ENCODE measurements at regions not wholly inside any gene's neighbourhood (a gene's known extent, or its start where the extent isn't known, plus 50 kb on each side); places are given as distances from the start of the nearest gene placed in this dataset.
"Not testable (repeated sequence)": the region's sequence is repeated elsewhere in the genome, so short reads cannot be mapped to it uniquely, and the experiment has no call there.

DNA sequence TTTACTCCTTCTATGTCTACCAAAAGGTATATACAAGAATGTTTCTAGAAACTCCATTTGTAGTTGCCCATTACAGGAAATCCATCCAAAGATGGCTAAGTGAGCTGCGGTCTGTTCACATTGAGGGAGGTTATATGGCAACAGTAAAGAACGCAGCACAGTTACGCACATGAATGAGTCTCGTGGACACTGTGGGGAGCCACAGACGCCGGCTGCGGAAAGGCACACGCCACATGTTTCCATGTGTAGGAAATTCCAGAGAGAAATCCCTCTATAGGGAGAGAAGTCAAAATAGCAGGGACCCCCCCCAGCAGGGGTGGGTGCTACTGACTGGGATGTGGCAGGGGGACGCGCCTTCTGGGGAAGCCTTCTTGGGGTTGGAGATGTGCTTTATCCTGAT is 139.0 kb upstream of the NCOR2 start:
- DNase-seq (ENCODE audit: low spot score): no peak

DNA sequence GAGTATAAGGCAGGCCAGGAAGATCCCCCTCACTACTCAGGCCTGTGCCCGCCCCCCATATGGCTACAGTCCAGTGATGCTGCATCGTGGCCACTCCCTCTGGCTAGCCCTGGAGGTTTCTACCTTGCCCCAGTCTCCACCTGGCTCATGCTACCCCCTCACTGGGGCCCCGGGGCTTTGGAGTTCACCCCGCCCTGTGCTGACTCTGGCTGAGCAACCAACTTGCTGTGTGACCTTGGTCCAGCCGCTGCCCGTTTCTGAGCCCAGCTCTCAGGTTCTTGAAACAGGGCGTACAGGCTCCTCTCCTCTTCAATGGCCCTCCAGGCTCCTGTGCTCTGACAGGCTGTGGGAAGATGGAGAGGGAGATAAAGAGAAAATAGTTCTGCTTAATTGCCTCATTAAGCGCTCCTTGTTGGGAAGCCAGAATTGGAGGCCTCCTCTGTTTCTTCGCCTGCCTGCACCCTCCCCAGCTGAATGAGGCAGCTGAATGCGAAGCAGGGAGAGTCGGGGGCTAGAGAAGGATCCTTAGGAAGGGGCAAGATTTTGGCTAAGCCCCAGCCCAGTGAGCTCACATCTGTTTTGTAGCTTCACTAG is 138.2 kb upstream of the NCOR2 start:
- DNase-seq (ENCODE audit: low spot score): no peak

DNA sequence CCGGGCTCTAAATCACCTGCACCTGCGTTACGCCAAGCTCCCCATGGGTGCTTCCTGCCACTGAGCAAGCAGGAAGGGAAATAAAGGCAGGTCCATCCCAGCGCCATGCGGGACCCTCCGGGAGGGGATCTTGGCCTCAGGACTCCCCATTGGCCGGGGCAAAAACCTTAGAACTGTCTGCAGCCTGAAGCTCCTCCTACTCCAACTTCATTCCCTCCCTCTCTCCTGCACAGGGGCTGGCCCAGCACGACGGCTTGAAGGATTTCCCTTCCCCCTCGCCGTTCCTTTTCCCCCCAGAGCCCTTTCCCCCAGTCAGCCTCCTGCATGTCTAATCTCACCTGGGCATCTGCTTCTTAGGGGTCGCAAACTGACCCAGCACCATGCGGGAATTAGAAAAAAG is 137.2 kb upstream of the NCOR2 start:
- DNase-seq (ENCODE audit: low spot score): no peak

DNA sequence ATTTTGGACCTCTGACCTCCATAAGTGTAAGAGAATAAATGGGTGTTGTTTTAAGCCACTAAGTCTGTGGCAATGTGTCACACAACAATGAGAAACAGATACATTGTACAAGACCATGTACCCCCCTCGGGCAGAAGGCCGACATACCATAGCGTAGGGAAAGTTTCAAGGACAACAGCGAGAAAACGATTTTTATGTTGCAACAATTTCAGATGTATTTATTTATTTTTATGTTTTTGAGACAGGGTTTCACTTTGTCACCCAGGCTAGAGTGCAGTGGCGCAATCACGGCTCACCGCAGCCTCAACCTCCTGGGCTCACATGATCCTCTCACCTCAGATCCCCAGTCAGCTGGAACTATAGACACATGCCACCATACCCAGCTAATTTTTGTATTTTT is 136.4 kb upstream of the NCOR2 start:
- no peak for DNase-seq (ENCODE audit: low spot score)

DNA sequence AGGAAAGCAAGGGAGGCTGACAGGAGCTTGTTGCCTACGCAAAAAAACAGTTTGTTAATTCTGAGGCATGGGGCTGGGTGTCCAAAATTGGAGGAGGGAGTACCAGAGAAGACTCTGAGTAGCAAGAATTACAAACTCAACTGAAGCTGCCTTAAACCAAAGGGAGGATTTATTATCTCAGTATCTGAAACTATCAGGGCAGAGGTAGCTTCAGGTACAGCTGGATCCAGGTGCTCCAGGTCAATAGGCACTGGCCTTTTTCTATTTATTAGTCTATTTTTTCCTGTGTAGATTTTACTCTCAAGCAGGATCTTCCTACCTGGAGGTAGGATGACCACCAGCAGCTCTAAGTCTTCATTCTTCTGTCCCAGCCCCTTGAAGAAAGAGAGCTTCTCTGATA is 135.3 kb upstream of the NCOR2 start:
- no peak for DNase-seq (ENCODE audit: low spot score)

DNA sequence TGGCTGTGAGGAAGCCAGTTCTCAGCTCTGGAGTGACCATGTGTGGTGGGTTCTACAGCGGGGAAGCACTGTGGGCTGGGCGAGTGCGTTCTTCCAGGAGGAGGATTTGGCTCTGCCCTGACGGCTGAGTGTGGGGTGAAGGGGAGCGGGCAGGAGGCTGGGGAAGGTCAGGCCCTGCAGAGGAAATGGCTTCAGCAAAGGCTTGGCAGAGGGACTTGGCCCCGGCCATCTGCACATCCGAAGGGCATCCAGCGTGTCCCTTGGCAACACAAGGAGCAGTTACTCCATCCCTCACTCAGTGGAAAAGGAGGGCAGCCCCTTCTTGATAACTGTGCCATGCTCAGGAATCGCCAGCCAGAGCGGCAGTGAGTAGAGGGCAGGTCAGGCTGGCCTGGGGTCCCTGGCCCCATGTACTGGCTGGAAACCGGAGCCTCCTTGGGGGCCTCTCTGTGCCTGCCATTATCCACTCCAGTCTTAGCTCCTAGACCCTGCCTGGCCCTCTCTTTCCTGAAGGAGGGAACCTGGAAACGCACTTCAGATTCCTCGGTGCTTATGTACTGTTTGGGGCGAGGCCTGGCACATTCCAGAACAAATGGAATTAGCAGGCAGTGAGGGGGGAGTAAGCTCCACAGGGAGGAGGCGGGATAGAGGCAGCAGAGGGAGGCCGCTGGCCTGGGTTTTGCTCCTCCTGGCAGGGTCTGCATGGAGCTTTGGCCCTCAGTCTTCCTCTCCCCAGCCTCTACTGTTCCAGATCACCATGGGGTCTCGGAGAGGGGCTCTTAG is 133.6 kb upstream of the NCOR2 start:
- DNase-seq (ENCODE audit: low spot score): peak; percentile 90

DNA sequence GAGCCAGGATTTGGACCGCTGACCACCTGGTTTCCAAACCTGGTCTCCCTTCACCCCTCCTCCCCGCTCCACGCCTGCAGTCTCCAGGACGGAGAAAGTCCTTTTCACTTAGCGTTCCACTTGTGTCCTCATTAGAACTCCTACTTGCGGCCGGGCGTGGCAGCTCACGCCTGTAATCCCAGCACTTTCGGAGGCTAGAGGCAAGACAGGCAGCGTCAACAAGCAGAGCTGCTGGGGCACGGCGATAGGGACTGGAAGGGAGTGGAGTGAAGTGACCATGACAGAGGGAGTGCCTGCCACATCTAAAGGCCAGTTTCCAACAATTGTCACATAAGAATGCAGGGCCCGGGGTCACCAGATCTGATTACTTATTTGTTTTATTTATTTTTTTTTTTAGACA is 132.5 kb upstream of the NCOR2 start:
- DNase-seq (ENCODE audit: low spot score): no peak

DNA sequence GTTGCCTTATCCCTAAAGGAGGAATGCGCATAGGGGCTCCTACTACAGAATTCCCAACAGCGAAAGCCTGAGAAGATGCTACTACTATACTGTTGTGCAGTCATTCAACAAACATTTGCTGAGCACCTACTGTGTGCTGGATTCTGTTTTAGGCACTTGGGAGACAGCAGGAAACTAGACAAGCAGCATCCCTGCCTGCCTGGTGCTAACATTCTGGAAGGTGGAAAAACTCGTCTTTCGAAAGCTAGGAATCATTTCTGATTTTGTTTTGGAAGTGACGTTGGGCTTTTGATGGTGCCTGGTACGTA is 131.5 kb upstream of the NCOR2 start:
- no peak for DNase-seq (ENCODE audit: low spot score)

DNA sequence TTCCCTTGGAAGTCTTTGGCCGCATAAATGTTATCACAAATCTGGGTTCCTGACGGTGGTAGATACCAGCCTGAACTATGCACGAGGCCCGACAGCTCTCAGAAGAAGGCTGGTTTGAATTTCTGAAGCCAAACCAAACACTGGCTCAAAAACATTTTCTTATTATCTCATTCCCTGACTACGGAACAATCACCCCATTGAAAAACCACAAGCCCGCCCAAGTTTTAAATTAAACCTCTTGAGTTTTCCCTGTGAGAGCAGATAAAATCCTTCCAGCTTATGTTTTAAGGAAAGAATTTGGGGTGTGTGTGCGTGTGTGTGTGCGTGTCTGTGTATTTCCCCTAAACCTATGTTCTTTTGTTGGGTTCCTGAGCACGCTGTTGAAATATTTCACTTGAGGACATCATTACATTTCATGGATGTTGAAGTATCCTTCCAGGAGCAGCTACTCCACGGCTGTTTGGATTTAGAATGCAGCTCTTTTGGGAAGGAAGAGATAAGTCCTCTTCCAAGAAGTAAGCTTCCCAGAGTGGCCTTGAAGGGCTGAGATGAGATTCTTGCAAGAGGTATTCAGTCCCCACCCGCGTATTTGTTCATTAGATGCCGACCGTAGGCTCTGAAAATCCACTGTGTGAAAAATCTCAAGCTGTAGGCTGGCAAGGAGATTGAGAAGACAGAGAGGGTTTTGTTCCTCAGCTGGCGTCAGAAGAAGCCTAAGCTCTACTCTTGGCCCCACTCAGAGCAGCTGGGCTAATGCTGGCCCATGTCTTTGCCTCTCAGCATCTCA is 131.0 kb upstream of the NCOR2 start:
- DNase-seq (ENCODE audit: low spot score): peak; percentile 65

DNA sequence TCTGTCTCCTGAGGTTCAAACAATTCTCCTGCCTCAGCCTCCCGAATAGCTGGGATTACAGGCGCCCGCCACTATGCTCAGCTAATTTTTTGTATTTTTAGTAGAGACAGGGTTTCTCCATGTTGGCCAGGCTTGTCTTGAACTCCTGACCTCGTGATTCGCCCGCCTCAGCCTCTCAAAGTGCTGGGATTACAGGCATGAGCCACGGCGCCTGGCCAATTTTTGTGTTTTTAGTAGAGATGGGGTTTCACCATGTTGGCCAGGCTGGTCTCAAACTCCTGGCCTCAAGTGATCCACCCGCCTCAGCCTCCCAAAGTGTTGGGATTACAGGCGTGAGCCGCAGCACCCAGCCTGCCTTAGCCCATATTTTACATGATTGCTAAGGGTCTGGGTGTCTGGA is 130.3 kb upstream of the NCOR2 start:
- DNase-seq (ENCODE audit: low spot score): not testable (repeated sequence)

DNA sequence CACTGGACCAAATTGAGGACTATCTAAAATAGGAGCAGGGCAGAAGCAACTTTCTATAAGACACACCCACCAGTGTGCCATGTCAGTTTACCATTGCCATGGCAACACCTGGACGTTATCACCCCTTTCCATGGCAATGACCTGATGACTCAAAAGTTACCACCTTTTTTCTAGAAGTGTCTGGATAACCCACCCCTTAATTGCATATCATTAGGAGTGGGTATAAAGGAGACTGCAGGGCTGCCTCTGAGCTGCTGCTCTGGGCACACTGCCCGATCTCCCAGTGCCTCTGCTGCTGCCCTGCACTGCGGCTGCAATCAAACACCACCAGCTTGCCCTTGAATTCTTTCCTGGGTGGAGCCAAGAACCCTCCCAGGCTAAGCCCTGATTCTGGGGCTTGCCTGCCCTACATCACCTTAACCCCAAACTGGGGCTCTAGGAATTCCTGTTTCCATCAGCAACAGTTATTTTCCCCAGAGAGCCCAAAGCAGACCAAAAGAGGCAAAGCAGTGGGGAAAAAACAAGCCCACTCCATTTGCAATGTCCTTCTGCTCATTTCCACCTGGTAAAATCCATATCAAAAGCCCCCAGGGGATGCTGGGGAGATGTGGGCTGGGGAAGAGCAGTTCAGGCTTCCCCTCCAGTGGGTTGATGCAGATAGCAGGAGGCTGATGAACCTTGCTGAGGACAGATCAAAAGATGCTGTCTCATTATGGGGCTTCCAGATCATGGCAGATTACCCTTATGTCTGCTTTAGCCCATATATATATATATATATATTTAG is 129.5 kb upstream of the NCOR2 start:
- no peak for DNase-seq (ENCODE audit: low spot score)

DNA sequence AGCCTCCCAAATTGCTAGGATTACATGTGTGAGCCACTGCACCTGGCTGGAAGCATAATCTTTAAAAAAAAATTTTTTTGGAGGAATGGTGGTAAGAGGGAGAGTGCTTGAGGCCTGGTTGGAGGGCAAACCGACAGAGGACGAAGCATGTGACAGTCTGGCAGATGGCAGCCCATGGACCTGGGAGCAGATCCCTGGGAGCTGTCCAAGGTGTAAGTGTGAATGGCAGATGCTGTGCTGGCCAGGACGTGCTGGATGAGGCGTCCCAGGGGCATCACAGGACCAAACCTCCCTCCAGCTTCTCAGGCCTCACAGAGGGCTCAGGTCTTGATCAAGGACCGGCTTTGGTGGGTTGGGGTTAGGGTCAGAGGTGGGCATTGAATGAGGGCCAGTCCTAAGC is 128.4 kb upstream of the NCOR2 start:
- DNase-seq (ENCODE audit: low spot score): no peak

DNA sequence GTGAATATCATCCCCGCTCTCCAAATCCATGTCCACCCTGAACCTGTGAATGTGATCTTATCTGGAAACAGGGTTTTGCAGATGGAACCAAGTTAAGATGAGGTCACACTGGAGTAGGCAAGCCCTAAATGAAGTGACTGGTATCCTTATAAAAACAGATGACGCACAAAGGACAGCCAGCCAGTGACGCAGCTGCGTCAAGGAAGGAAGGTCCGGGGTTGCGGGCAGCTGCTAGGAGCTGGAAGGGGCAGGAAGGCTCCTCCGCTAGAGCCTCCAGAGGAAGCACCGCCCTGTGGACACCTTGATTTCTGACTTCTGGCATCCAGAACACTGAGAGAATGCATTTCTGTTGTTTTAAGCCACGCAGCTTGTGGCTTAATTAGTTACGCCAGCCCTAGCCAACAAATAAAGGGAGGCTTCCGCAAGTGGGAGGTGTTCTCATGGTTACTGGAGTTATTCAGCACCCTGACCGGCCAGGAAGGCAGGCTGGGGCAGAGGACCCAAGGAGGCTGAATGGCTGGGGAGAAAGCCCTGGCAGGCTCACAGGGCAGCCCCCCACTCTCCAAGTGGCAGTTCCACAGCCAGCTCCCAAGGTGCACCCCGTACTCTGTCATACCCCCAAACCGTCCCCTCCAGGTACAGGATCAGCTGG is 127.6 kb upstream of the NCOR2 start:
- peak; percentile 59 for DNase-seq (ENCODE audit: low spot score)

DNA sequence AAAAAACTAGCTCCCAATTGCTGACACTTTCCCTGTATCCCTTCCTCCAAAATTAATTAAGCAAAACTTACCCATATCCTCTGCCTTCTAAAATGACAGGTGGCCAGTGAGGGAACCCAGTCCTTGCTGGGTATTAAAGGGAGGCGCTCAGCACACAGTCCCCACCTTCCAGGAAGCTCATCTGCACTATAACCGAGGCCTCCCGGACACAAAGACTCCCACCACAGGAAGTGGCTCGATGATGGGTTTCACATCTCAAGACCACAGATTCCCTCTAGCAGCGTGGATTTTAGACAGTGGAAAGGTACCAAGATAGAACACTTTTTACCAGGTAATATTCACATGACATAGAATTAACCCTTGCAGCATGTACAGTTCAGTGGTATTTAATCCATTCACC is 126.8 kb upstream of the NCOR2 start:
- DNase-seq (ENCODE audit: low spot score): no peak

DNA sequence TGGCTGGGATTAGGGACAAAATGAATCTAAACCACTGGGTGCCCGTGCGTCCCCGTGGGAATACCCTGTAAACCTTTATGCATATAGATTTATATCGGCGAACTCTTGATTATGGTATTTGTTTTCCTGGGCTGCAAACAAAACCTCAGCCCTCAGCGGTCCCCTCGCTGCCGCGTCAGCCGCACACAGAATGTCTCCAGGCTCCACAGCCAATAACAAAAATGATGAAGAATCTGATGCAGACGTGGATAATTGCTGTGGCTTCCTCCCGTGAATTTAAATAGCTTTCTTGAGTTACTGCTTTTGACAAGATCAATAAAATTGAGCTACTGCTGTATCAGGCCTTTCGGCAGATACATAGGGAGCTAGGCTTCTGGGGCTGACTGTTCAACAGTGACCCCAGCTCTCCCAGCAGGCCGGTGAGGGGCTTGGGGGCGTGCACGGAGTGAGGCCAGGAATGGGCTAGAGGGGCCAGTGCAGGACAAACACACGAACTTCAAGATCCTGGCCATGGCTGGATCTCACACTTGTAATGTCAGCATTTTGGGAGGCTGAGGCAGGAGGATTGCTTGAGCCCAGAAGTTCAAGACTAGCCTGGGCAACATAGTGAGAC is 125.8 kb upstream of the NCOR2 start:
- no peak for DNase-seq (ENCODE audit: low spot score)

DNA sequence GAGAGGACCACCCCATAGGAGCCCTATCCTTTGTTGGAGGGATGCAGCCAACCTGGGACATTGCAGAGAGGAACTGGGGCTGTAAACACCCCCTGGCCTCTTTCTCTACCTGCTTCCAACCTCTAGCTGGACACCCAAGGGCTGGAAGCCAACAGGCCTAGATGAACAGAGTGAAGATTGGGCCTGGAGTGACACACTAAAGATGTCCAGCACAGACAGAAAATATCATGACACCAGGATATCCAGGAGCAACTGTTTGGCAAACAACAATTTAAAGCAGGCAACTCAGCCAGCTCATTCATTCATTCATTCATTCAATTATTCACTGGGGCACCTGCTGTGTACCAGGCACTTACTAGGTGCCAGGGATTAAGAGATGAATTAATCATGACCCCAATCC is 125.0 kb upstream of the NCOR2 start:
- DNase-seq (ENCODE audit: low spot score): no peak

DNA sequence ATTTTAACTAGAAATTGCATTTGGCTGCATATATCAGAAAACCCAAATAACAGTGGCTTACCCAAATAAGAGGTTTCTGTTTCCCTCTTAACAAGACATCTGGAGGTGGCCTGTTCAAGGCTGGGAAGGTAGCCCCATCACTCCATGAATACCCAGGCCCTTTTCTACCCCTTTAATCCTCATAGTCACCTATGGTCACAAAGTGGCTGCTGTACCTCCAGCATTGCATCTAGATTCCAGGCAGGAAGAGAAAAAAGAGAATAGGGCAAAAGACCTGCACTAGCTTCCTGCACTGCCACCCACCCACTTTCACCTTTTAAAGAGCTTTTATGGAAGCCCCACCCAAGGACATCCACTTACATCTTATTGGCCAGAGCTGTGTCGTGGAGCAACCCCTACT is 124.0 kb upstream of the NCOR2 start:
- DNase-seq (ENCODE audit: low spot score): no peak

DNA sequence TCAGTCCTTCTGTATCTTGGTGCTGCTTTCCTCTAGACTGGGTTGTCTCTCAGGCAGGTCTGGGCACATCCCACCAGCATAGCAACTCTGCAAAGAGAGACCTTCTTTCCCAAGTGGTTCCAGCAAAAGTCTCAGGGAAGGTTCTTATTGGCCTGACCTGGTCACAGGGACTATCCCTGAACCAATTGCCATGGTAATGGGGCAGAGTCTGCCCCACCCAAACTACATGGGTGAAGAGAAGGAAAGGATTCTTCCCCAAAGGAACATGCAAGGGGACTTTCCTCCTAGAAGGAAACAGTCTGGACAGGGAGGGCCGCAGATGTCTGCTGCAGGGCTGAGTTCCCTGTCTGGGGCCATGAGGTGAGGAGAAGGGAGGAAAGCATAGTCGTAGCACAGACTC is 122.2 kb upstream of the NCOR2 start:
- no peak for DNase-seq (ENCODE audit: low spot score)

DNA sequence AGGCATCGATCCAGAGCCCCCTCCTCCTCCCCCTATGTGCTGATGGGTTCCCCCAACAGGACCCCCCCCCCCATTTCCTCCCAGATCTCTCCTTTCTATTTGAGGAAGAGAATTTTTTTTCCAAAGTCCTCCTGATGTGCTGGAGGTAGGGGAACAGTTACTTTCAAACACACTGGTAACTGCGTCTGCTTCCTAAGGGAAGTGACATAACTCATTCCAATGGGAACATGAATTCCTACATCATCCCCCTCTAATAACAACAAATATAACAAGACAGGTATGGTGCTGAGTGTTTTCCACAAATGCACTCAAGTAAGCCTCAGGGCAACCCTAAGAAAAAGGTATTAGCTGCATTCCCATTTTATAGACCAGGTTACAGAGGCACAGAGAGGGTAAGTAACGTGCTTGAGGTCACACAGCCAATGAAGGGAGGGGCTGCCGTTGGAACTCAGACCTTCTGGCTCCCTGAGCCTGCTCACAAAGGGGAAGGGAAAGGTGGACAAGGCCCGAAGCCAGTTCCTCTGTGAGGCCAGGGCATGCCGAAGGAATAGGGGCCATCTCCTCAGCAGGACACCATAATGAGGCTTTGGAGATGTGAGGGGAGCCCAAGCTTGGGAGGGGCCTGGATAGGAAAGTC is 121.1 kb upstream of the NCOR2 start:
- no peak for DNase-seq (ENCODE audit: low spot score)

DNA sequence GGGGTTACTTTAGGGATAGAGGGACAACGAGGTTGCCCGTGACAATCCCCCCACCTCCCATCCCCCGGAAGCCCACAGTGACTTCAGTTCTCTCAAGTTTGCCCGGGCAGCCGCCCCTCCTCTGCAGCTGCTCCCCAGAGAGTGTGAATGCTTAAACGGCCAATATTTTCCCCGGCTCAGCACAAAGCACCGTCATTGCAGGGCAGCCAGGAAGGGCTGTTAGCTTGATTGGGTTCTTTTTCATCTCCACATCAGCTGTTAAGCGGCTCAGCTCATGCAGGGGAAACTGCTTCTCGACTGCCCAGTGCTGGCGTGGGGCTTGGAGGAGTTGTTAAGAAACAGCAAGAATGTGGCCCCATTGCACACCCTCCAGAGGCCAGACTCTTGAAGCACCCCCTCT is 120.5 kb upstream of the NCOR2 start:
- peak; percentile 24 for DNase-seq (ENCODE audit: low spot score)

DNA sequence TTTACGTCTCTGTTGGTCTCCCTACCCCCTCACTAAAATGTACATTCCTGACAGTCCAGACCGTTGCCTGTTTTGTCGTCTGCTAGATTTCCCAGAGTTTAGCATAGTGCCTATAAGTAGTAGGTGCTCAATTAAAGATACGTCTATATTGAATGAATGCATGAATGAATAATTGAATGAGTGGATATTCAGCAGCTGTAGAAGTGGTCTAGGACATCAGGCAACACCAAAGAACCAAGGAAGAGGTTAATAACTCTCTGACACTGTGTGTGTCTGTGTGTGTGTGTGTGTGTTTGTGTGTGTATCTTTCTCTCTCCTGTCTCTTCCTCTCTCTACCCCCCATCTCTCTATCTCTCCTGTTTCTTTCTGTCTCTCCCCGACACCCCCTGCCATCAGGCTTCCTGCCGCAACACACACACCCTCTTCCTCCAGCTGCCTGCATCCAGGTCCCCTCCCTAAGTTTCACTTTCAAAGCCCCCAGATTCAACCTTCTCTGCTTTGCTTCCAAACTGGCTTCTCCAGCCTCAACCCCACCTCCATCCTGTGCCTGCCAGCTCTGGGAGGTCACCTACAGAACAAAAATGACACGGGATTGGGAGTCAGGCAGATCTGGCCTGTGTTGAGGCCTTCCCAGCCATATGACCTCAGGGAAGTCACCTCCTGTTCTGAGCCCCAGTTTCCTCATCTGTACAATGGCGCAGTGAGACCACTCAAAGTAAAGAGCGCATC is 119.9 kb upstream of the NCOR2 start:
- no peak for DNase-seq (ENCODE audit: low spot score)

All from GM03348 (cell line).